ENCODE measurements at regions not wholly inside any gene's neighbourhood (a gene's known extent, or its start where the extent isn't known, plus 50 kb on each side); places are given as distances from the start of the nearest gene placed in this dataset.
A peak's percentile ranks its signal among the peaks of the same experiment; 100 is the strongest.
"Not testable (repeated sequence)": the region's sequence is repeated elsewhere in the genome, so short reads cannot be mapped to it uniquely, and the experiment has no call there.

- not testable (repeated sequence) for DNase-seq (ENCODE audit: low read depth in 2 of 2)
Observed at GRCh38 chr3:195999176-195999575, 82.7 kb downstream of the TFRC start.

- not testable (repeated sequence) for DNase-seq (ENCODE audit: low read depth in 2 of 2)
Observed at GRCh38 chr3:195996314-195996713, 85.6 kb downstream of the TFRC start.

GRCh38 chr3:195994343-195994742 lies 86.0 kb upstream of the TNK2 start:
- DNase-seq (ENCODE audit: low read depth in 2 of 2): peak; percentile 34 to 41

- not testable (repeated sequence) for DNase-seq (ENCODE audit: low read depth in 2 of 2)
Observed at GRCh38 chr3:195993671-195994070, 85.3 kb upstream of the TNK2 start.

GRCh38 chr3:195992956-195993595 lies 84.7 kb upstream of the TNK2 start:
- DNase-seq (ENCODE audit: low read depth in 2 of 2): not testable (repeated sequence)

- DNase-seq (ENCODE audit: low read depth in 2 of 2): not testable (repeated sequence)
Observed at GRCh38 chr3:195991986-195992385, 83.6 kb upstream of the TNK2 start.

GRCh38 chr3:195991243-195991642 lies 82.9 kb upstream of the TNK2 start:
- DNase-seq (ENCODE audit: low read depth in 2 of 2): not testable (repeated sequence)

GRCh38 chr3:195990841-195991174 lies 82.5 kb upstream of the TNK2 start:
- not testable (repeated sequence) for DNase-seq (ENCODE audit: low read depth in 2 of 2)

GRCh38 chr3:195989921-195990840 lies 81.8 kb upstream of the TNK2 start:
- peak; percentile 87 to 90 for DNase-seq (ENCODE audit: low read depth in 2 of 2)

- DNase-seq (ENCODE audit: low read depth in 2 of 2): peak in 1 of 2 donors; percentile 12
Observed at GRCh38 chr3:195989197-195989920, 81.0 kb upstream of the TNK2 start.

- DNase-seq (ENCODE audit: low read depth in 2 of 2): not testable (repeated sequence)
Observed at GRCh38 chr3:195988764-195989163, 80.4 kb upstream of the TNK2 start.

GRCh38 chr3:195987001-195987400 lies 78.7 kb upstream of the TNK2 start:
- not testable (repeated sequence) for DNase-seq (ENCODE audit: low read depth in 2 of 2)

GRCh38 chr3:195986576-195986975 lies 78.2 kb upstream of the TNK2 start:
- not testable (repeated sequence) for DNase-seq (ENCODE audit: low read depth in 2 of 2)

GRCh38 chr3:195985348-195985920 lies 77.1 kb upstream of the TNK2 start:
- DNase-seq (ENCODE audit: low read depth in 2 of 2): not testable (repeated sequence)

- DNase-seq (ENCODE audit: low read depth in 2 of 2): not testable (repeated sequence)
Observed at GRCh38 chr3:195984392-195985030, 76.2 kb upstream of the TNK2 start.

- not testable (repeated sequence) for DNase-seq (ENCODE audit: low read depth in 2 of 2)
Observed at GRCh38 chr3:195983880-195984279, 75.5 kb upstream of the TNK2 start.

- not testable (repeated sequence) for DNase-seq (ENCODE audit: low read depth in 2 of 2)
Observed at GRCh38 chr3:195982754-195983153, 74.4 kb upstream of the TNK2 start.

- DNase-seq (ENCODE audit: low read depth in 2 of 2): not testable (repeated sequence)
Observed at GRCh38 chr3:195981778-195982177, 73.4 kb upstream of the TNK2 start.

- DNase-seq (ENCODE audit: low read depth in 2 of 2): not testable (repeated sequence)
Observed at GRCh38 chr3:195979877-195980276, 71.5 kb upstream of the TNK2 start.

- DNase-seq (ENCODE audit: low read depth in 2 of 2): not testable (repeated sequence)
Observed at GRCh38 chr3:195978585-195978984, 70.2 kb upstream of the TNK2 start.

GRCh38 chr3:195976876-195977275 lies 68.5 kb upstream of the TNK2 start:
- not testable (repeated sequence) for DNase-seq (ENCODE audit: low read depth in 2 of 2)

Measured in stimulated activated CD4-positive, alpha-beta T cell treated with anti-CD3 and anti-CD28 coated beads, Interleukin-15, amount 100 ng/mL, for 48 hours (primary cell).